GM19468 (cell line): ENCODE measurements at regions not wholly inside any gene's neighbourhood (a gene's known extent, or its start where the extent isn't known, plus 50 kb on each side); places are given as distances from the start of the nearest gene placed in this dataset.

Source experiments
- ATAC-seq: cut with Tn5 transposase; IDR thresholded peaks from one replicate; pipeline ENCODE4 v1.9.1; 2021; ENCODE audit warnings: mild to moderate bottlenecking, moderate library complexity, moderate number of reproducible peaks; ENCODE audit not compliant: unreplicated experiment; ENCODE audit errors: extremely low read depth

DNA sequence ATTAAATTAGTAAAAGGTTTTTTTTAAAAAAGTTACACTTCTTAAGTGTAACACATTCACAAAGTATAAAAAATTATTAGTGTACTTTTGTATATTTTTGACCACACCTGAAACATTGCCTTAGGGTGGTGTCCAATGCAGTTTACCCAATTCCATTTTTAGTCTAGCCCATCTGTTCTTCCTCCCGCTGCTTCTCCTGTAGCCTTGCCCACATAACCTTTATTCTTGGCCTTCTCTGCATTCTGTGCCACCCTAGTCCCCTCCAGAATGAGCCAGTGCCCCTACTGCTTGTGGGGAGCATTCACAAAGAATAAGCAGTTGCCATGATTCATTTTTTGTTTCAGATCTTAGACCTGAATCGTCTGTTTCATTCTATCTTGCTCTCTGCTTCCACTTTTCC is 78.4 kb upstream of the MYT1L start:
- no peak for ATAC-seq

DNA sequence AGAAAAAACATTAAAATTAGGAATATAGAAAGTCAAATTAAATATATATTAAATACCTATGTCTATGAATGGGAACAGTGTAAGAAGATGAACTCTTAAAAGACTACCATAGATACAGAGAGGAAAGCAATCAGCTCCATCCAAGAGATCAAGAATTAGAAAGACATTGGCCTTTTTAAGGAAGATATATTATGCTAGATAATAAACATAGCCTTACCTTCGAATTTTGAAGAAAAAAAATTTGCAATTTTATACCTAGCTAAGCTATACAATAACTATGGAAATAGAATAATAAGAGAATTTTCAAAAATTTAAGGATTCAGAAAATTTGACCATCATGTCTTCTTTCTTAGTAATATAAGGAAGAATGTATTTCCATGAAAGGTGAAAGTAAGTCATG is 74.7 kb upstream of the MYT1L start:
- no peak for ATAC-seq

DNA sequence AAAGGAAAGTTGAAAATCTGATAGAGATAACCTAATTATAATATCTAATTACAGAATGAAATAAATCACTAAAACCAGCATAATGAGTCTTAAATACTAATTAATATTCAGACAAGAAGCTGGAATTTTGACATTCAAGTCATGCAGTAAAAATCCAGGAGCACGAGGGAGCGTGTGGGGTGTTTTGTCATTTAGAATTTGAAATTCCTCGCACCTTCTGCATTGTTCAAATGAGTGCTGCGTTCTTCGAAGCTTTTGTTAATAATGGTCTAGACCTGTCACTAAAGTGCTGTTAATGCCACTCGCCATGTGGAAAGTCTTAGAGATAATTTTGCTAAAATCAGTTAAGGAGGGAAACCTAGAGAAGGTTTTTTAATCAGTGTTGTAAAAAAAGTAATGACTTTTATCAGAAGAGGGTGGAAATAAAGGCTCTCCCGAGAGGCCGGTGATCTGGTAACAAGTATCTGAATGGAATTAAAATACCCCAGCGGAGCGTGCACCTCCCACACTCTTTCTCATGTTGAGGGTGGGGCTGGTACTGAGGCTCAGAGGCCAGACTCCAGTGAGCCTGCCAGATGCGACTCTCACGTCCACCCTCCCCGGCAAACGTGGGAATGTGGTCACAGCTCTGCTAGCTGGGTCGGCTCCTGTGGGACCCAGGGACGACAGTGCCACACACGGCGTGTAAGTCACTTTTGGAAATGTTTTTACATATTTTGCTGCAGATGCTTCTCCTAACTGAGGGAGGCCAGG is 69.4 kb upstream of the MYT1L start:
- no peak for ATAC-seq

DNA sequence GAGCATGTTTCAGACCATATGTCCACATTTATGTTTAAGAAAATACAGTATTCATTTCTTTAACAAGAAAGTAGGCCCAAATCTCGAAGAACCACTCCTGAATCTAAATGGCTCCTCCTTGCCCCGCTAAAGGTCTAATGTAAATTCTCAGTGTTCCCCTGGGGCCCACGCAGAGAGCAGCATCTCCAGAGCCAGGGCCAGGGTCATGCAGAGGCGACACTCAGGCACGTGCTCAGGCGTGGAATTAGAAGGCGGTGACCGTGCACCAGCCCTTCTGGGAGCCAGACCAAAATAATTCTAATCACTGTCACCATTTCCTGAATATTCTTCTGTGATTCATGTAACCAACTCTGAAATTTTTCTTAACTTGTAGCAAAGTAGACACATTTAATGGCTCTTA is 68.3 kb upstream of the MYT1L start:
- ATAC-seq = no peak

DNA sequence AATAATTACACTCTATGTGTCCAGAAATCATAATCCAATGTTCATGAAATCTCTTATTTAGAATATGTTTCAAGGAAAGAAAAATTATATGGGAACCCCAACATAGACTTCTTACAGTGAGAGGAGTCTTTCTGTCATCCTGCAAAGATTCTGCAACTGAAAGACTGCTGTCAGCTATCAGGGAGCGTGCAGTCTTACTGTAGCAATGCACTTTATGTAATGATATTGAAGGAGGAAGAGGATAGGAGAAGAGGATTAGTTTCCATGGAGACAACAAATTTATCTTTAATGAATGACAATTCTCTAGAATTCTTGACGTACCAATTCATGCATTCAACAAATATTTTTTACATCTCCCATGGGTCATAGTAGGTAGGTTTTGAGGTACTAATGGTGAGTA is 61.3 kb upstream of the MYT1L start:
- ATAC-seq = no peak

DNA sequence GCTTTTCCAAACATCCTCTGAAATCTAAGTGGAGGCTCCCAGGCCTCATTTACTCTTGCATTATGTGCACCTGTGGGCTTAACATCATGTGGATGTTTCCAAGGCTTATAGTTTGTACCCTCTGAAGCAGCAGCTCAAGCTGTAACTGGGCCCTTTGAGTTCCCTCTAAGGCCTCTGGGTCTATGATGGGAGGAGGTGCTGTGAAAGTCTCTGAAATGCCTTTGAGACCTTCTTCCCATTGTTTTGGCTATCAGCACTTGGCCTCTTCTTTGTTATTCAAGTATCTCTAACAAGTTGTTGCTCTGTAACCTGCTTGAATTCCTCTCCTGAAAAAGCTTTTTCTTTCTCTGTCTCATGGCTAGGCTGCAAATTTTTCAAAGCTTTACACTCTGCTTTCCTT is 58.1 kb upstream of the MYT1L start:
- ATAC-seq = no peak
